Ectodermal cell (in vitro differentiated cells): ENCODE measurements at regions not wholly inside any gene's neighbourhood (a gene's known extent, or its start where the extent isn't known, plus 50 kb on each side); places are given as distances from the start of the nearest gene placed in this dataset.
"Not testable (repeated sequence)": the region's sequence is repeated elsewhere in the genome, so short reads cannot be mapped to it uniquely, and the experiment has no call there.

Source experiments
- H3K27ac ChIP-seq: 2 replicates; pipeline ENCODE4 v1.7.0; 2013; ENCODE audit warnings: mild to moderate bottlenecking, low read depth, low read length; ENCODE audit not compliant: insufficient read depth, poor library complexity, severe bottlenecking
- H3K27me3 ChIP-seq: 2 replicates; pipeline ENCODE4 v1.7.0; 2013; ENCODE audit warnings: mild to moderate bottlenecking, low read length; ENCODE audit not compliant: insufficient read depth, control insufficient read depth, poor library complexity, severe bottlenecking
- H3K36me3 ChIP-seq: one replicate; pipeline ENCODE4 v1.7.0; 2013; ENCODE audit warnings: low read length; ENCODE audit not compliant: control insufficient read depth, insufficient read depth
- H3K4me1 ChIP-seq: one replicate; pipeline ENCODE4 v1.7.0; 2013; ENCODE audit warnings: low read length; ENCODE audit not compliant: control insufficient read depth, insufficient read depth
- H3K4me3 ChIP-seq: 2 replicates; pipeline ENCODE4 v1.7.0; 2013; ENCODE audit warnings: low read depth, low read length, control low read depth; ENCODE audit not compliant: insufficient read depth
- H3K9me3 ChIP-seq: 2 replicates; pipeline ENCODE4 v1.7.0; 2013; ENCODE audit warnings: mild to moderate bottlenecking, low read length, moderate library complexity; ENCODE audit not compliant: control insufficient read depth
- WGBS, 2 experiments: methylation state at CpG; one replicate each; pipeline ENCODE4 v1.1.7; 2013; ENCODE audit warnings: missing lambda C conversion rate in 2 of 2; 5-methylcytosine and 5-hydroxymethylcytosine counted together

DNA sequence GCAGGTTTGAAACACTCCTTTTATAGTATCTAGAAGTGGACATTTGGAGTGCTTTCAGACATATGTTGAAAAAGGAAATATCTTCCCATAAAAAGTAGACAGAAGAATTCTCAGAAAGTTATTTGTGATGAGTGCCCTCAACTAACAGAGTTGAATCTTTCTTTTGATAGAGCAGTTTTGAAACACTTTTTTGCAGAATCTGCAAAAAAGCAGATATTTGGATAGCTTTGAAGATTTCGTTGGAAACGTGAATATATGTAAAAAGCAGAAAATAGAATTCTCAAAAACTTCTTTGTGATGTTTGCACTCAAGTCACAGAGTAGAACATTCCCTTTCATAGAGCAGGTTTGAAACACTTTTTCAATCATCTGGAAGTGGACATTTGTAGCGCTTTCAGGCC is 676.4 kb upstream of the ZNF337 start:
- WGBS, 2 experiments: 85 to 96% methylated on average over 3 of the region's 3 CpGs
- H3K9me3 ChIP-seq, H3K27ac ChIP-seq, H3K4me3 ChIP-seq, H3K27me3 ChIP-seq, H3K4me1 ChIP-seq, H3K36me3 ChIP-seq: not testable (repeated sequence)

DNA sequence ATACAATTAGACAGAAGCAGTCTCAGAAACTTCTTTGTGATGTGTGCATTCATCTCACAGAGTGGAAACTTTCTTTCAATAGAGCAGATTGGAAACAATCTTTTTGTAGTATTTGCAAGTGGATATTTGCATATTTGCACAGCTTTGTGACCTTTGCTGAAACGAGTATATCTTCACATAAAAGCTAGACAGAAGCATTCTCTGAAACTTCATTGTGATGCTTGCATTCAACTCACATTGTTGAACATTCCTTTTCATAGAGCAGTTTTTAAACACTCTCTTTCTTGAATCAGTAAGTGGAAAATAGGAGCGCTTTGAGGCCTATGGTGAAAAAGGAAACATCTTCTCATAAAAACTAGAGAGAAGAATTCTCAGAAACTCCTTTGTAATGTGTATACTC is 657.9 kb upstream of the ZNF337 start:
- Histone ChIP-seq H3K4me1 (no peaks in the 10 kb centered on the region), H3K4me3 (no peak overlapping the region), H3K27ac (no peak overlapping the region), H3K36me3 (no peaks in the 10 kb centered on the region), H3K9me3 (peaks cover 2% of the 10 kb centered on the region), H3K27me3 (no peaks in the 10 kb centered on the region)
- WGBS, 2 experiments: 57 to 89% methylated on average over 1 to 2 of the region's 2 CpGs

DNA sequence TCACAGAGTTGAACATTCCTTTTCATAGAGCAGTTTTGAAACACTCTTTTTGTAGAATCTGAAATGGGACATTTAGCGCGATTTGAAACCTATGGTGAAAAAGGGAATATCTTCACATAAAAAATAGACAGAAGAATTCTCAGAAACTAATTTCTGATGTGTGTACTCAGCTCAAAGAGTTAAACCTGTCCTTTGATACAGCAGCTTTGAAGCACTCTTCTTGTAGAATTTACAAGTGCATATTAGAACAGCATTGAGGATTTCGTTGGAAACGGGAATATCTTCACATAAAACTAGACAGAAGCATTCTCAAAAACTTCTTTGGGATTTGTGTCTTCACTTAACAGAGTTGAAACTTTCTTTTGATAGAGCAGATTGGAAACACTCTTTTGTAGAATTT is 650.7 kb upstream of the ZNF337 start:
- H3K4me1 ChIP-seq: no peaks in the 10 kb centered on the region
- H3K27me3 ChIP-seq: no peaks in the 10 kb centered on the region
- no peak overlapping the region for H3K27ac ChIP-seq
- peaks cover 2% of the 10 kb centered on the region for H3K9me3 ChIP-seq
- WGBS, 2 experiments: 81 to 87% methylated on average over 4 of the region's 4 CpGs
- H3K36me3 ChIP-seq: no peaks in the 10 kb centered on the region
- H3K4me3 ChIP-seq: no peak overlapping the region

DNA sequence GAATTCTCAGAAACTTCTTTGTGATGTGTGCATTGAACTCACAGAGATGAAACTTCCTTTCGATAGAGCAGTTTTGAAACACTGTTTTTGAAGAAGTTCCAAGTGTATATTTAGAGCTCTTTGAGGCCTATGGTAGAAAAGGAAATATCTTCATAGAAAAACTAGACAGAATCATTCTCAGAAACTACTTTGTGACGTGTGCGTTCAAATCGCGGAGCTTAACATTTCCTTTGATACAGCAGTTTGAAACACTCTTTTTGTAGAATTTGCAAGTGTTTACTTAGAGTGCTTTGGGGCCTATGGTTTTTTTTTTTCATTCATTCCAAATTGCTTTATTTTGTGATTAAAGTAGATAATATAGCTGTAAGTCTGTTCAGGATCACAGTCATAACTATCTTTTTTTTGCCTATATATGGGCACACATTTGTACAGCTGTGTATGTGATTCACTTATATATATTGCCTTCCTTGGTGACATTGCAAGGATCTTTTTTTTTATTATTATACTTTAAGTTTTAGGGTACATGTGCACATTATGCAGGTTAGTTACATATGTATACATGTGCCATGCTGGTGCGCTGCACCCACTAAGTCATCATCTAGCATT is 643.9 kb upstream of the ZNF337 start:
- not testable (repeated sequence) for H3K36me3 ChIP-seq, H3K9me3 ChIP-seq, H3K4me1 ChIP-seq, H3K27me3 ChIP-seq, H3K27ac ChIP-seq, H3K4me3 ChIP-seq
- WGBS, 2 experiments: 76 to 89% methylated on average over 6 of the region's 6 CpGs

DNA sequence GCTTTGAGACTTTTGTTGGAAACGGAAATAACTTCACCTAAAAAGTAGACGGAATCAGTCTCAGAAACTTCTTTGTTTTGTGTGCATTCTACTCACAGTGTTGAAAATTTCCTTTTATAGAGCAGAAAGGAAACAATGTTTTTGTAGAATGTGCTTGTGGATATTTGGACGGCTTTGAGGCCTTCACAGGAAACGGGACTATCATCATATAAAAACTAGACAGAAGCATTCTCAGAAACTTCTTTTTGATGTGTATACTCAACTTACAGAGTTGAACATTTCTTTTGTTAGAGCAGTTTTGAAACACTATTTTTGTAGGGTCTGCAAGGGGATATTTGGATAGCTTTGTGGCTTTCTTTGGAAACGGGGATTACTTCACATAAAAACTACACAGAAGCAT is 627.5 kb upstream of the ZNF337 start:
- Histone ChIP-seq H3K4me3 (no peak overlapping the region), H3K4me1 (no peaks in the 10 kb centered on the region), H3K27ac (no peak overlapping the region), H3K36me3 (no peaks in the 10 kb centered on the region), H3K27me3 (no peaks in the 10 kb centered on the region), H3K9me3 (no peaks in the 10 kb centered on the region)
- 73 to 74% methylated on average over 4 to 5 of the region's 5 CpGs for WGBS, 2 experiments

DNA sequence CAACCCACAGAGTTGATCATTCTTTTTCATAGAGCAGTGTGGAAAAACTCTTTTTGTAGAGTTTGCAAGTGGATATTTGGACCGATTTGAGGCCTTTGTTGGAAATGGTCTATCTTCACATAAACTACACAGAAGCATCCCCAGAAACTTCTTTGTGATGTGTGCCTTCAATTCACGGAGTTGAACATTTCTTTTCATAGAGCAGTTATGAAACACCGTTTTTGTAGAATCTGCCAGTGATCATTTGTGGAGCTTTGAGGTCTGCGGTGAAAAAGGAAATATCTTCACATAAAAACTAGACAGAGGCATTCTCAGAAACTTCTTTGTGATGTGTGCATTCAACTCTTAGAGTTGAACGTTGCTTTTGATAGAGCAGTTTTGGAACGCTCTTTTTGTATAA is 618.4 kb upstream of the ZNF337 start:
- no peak overlapping the region for H3K4me3 ChIP-seq
- H3K36me3 ChIP-seq: no peaks in the 10 kb centered on the region
- H3K9me3 ChIP-seq: no peaks in the 10 kb centered on the region
- no peaks in the 10 kb centered on the region for H3K27me3 ChIP-seq
- 86 to 90% methylated on average over 6 of the region's 6 CpGs for WGBS, 2 experiments
- H3K27ac ChIP-seq: no peak overlapping the region
- no peaks in the 10 kb centered on the region for H3K4me1 ChIP-seq

DNA sequence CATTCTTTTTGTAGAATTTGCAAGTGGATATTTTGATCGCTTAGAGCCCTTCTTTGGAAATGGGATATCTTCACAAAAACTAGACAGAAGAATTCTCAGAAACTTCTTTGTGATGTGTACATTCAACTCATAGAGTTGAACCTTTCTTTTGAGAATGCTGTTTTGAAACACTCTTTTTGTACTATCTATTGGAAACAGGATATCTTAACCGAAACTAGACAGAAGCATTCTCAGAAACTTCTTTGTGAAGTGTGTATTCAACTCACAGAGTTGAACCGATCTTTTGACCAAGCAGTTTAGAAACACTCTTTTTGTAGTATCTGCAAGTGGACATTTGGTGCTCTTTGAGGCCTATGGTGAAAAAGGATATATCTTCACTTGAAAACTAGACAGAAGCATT is 613.1 kb upstream of the ZNF337 start:
- H3K36me3 ChIP-seq, H3K9me3 ChIP-seq, H3K4me1 ChIP-seq, H3K4me3 ChIP-seq, H3K27me3 ChIP-seq, H3K27ac ChIP-seq: not testable (repeated sequence)
- WGBS, 2 experiments: 87 to 94% methylated on average over 2 of the region's 3 CpGs

DNA sequence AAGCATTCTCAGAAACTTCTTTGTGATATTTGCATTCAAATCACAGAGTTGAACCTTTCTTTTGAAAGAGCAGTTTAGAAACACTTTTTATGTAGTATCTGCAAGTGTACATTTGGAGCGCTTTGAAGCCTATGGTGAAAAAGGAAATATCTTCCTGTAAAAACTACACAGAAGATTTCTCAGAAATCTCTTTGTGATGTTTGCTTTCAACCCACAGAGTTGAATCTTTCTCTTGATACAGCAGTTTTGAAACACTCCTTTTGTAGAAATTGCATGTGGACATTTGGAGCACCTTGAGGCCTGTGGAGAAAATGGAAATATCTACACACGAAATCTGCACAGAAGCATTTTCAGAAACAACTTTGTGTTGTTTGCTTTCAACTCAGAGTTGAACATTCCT is 612.3 kb upstream of the ZNF337 start:
- Histone ChIP-seq H3K4me3 (no peak overlapping the region), H3K27ac (no peak overlapping the region), H3K27me3 (no peaks in the 10 kb centered on the region), H3K36me3 (no peaks in the 10 kb centered on the region), H3K4me1 (no peaks in the 10 kb centered on the region), H3K9me3 (no peaks in the 10 kb centered on the region)
- 89 to 96% methylated on average over 2 of the region's 2 CpGs for WGBS, 2 experiments

DNA sequence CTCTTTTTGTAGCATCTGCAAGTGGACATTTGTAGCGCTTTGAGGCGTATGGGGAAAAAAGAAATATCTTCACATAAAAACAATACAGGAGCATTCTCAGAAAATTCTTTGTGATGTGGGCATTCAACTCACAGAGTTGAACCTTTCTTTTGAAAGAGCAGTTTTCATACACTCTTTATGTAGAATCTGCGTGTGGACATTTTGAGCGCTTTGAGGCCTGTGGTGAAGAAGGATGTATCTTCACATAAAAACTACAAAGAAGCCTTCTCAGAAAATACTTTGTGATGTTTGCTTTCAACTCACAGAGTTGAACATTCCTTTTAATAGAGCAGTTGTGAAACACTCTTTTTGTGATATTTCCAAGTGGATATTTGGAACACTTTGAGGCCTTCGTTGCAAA is 598.4 kb upstream of the ZNF337 start:
- H3K36me3 ChIP-seq: no peaks in the 10 kb centered on the region
- H3K27ac ChIP-seq: no peak overlapping the region
- 92 to 95% methylated on average over 3 to 5 of the region's 5 CpGs for WGBS, 2 experiments
- no peaks in the 10 kb centered on the region for H3K9me3 ChIP-seq
- H3K4me3 ChIP-seq: no peak overlapping the region
- H3K27me3 ChIP-seq: no peaks in the 10 kb centered on the region
- H3K4me1 ChIP-seq: no peaks in the 10 kb centered on the region

DNA sequence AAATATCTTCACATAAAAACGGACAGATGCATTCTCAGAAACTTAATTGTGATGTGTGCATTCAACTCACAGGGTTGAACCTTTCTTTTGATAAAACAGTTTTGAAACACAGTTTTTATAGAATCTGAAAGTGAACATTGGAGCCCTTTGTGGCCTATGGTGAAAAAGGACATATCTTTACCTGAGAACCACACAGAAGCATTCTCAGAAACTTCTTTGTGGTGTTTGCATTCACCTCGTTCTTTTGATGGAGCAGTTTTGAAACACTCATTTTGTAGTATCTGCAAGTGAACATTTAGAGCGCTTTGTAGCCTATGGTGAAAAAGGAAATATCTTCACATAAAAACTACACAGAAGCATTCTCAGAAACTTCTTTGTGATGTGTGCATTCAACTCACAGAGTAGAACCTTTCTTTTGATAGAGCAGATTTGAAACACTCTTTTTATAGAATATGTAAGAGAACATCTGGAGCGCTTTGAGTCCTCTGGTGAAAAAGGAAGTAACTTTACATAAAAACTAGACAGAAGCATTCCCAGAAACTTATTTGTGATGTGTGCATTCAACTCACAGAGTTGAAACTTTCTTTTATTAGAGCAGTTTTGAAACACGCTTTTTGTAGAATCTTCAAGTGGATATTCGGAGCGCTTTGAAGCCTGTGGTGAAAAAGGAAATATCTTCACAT is 591.9 kb upstream of the ZNF337 start:
- H3K4me3 ChIP-seq, H3K27me3 ChIP-seq, H3K4me1 ChIP-seq, H3K9me3 ChIP-seq, H3K27ac ChIP-seq, H3K36me3 ChIP-seq: not testable (repeated sequence)
- WGBS, 2 experiments: 89 to 90% methylated on average over 6 to 7 of the region's 7 CpGs

DNA sequence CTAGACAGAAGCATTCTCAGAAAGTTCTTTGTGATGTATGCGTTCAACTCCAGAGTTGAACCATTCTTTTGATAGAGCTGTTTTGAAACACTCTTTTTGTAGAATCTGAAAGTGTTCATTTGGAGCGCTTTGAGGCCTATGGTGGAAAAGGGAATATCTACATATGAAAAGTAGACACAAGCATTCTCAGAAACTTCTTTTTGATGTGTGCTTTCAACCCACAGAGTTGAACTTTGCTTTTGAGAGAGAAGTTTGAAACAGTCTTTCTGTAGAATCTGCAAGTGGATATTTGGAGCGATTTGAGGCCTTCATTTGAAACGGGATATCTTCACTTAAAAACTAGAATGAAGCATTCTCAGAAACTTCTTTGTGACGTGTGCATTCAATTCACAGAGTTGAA is 582.6 kb upstream of the ZNF337 start:
- no peaks in the 10 kb centered on the region for H3K36me3 ChIP-seq
- no peaks in the 10 kb centered on the region for H3K27me3 ChIP-seq
- H3K9me3 ChIP-seq: no peaks in the 10 kb centered on the region
- no peak overlapping the region for H3K27ac ChIP-seq
- H3K4me3 ChIP-seq: no peak overlapping the region
- WGBS, 2 experiments: 89 to 94% methylated on average over 5 of the region's 5 CpGs
- no peaks in the 10 kb centered on the region for H3K4me1 ChIP-seq
